GM19238 (cell line): ENCODE measurements at regions not wholly inside any gene's neighbourhood (a gene's known extent, or its start where the extent isn't known, plus 50 kb on each side); places are given as distances from the start of the nearest gene placed in this dataset.

ENCODE experiments used
- DNase-seq: peaks from one replicate; pipeline ENCODE4 v3.0.0; 2011; ENCODE audit warnings: low spot score; ENCODE audit not compliant: insufficient read length

DNA sequence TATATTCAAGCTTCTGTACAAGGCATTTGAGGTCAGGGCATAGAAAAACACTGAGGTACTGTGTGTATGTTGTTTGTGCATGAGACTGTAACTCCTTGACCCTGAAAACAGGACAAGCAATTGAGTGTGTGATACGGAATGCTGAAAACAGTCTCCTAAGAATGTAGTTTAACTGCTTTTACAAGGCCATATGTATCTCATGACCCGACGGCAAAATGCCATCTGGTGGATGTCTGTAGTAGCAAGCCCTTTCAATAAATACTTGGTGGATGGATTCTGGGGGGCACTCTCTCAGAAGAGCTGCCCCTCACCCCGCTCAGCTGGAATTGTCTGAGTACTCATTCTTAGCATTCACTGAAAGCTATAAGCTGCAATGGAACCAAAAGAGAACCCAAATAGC is 69.3 kb upstream of the EYS start:
- DNase-seq, result no peak

DNA sequence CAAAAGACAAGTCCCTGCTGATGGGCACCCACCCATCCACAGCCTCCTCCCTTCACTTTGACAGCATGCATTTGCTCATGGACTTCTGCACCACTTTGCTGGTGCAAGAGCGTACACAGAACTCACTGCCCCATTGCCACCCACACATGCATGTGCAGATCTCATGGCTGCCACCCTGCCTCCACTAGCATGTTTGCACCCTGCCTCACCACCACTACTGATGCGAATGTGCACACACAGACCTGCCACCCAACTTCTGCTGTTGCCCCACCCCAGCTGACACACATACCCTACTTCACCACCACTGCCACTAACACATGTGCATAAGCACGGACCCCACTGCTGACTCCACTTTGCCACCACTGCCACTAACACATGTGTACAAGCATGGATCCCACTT is 64.9 kb upstream of the EYS start:
- DNase-seq, result no peak

DNA sequence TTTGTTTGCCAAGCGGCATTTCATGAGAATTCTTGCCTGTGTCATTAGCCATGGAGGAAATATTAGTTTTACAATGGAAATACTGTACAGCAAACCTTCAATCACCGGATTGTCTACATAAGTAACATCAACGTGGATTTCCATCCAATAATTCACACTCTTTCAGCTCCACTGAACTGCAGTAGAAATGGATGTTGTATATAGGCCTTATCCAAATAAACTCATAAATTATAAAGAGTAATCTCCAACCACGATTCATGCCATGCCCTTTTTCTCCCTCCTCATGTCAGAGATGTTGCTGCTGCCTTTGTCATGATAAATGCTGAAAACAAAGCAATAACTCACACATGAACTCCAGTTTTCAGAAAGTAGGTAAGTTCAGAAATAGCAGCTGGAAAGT is 54.9 kb upstream of the EYS start:
- DNase-seq, result no peak

DNA sequence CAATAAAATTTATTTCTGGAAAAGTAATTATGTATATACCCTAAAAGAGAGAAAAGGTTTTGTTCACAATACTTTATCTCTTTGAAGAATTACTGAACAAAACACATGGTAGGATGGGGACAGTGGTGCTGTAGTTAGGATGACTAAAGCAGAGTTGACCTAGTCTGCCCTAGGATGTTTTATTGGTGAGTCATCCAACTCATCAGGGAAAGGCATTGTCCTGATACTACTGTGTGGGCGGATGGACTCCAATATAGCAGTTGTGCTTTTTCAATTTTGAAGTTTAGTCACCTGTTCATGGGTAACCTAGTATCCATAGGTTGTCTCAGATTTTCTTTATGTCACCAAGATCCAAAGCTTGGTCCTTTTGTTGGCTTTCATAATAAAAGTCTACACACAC is 53.3 kb upstream of the EYS start:
- no peak for DNase-seq
